PC-9 (cell line): ENCODE measurements at regions not wholly inside any gene's neighbourhood (a gene's known extent, or its start where the extent isn't known, plus 50 kb on each side); places are given as distances from the start of the nearest gene placed in this dataset.

Source experiments
- BruUV-seq: library from RNA; stranded (reverse); fragments of 400-500 nt; replicated peaks from 2 replicates; lab custom pipeline; 2021; lab: Mats Ljungman, UMichigan
- CTCF ChIA-PET: fragments of 300-600 bp; sonication (Branson Sonifier 250); formaldehyde crosslinking; loops from one replicate; lab custom pipeline; 2022; ENCODE audit warnings: antibody characterized with exemption; lab: Charles Lee
- POLR2A ChIA-PET: fragments of 300-600 bp; sonication (Branson Sonifier 250); formaldehyde crosslinking; loops from one replicate; lab custom pipeline; 2022; ENCODE audit warnings: antibody characterized with exemption; ENCODE audit not compliant: unreplicated experiment; lab: Charles Lee
- DNase-seq, 2 experiments: peaks; one replicate each; pipeline versions ENCODE4 v3.0.0 to v3.0.0-alpha.2; 2015 to 2022; ENCODE audit warnings: mixed read lengths in 1 of 2
- H2AFZ ChIP-seq: fragments of 200-600 bp; sonication (generic); 2 replicates; pipeline ENCODE4 v1.8.1; 2017; ENCODE audit warnings: antibody characterized with exemption
- H3F3A ChIP-seq: fragments of 200-600 bp; sonication (generic); 2 replicates; pipeline ENCODE4 v1.8.1; 2017; ENCODE audit warnings: antibody characterized with exemption, mild to moderate bottlenecking, low read depth; ENCODE audit not compliant: insufficient read depth
- H3K27ac ChIP-seq: fragments of 200-600 bp; sonication (generic); 2 replicates; pipeline ENCODE4 v1.6.1; 2016; ENCODE audit warnings: mixed run types
- H3K27me3 ChIP-seq: fragments of 200-600 bp; sonication (generic); 2 replicates; pipeline ENCODE4 v1.6.1; 2016; ENCODE audit warnings: low read depth, mixed run types; ENCODE audit not compliant: insufficient read depth
- H3K36me3 ChIP-seq: fragments of 200-600 bp; sonication (generic); 2 replicates; pipeline ENCODE4 v1.6.1; 2016; ENCODE audit warnings: low read depth, mixed run types
- H3K4me1 ChIP-seq: fragments of 200-600 bp; sonication (generic); replicated peaks from 2 replicates; pipeline ENCODE4 v1.6.1; 2016; ENCODE audit warnings: mixed run types; ENCODE audit not compliant: insufficient read depth
- H3K4me2 ChIP-seq: fragments of 200-600 bp; sonication (generic); 2 replicates; pipeline ENCODE4 v1.6.1; 2017; ENCODE audit warnings: mixed run types
- H3K4me3 ChIP-seq: fragments of 200-600 bp; sonication (generic); 2 replicates; pipeline ENCODE4 v1.6.1; 2016; ENCODE audit warnings: mixed run types
- H3K79me2 ChIP-seq: fragments of 200-600 bp; sonication (generic); 2 replicates; pipeline ENCODE4 v1.6.1; 2017; ENCODE audit warnings: low read depth, mixed run types
- H3K9me2 ChIP-seq: fragments of 200-600 bp; sonication (generic); 2 replicates; pipeline ENCODE4 v1.8.1; 2017; ENCODE audit warnings: mild to moderate bottlenecking; ENCODE audit not compliant: insufficient read depth
- H3K9me3 ChIP-seq: fragments of 200-600 bp; sonication (generic); 2 replicates; pipeline ENCODE4 v1.8.1; 2016; ENCODE audit warnings: low read depth; ENCODE audit not compliant: insufficient read depth
- H4K20me1 ChIP-seq: fragments of 200-600 bp; sonication (generic); 2 replicates; pipeline ENCODE4 v1.8.1; 2017; ENCODE audit not compliant: insufficient read depth
- EZH2 ChIP-seq: fragments of 200-600 bp; sonication (generic); IDR thresholded peaks from 2 replicates; pipeline ENCODE4 v1.8.0; 2017; ENCODE audit warnings: antibody characterized with exemption, low read depth
- intact Hi-C: fragments of 100-400 bp; cut with micrococcal nuclease; formaldehyde crosslinking; loops from one replicate; pipeline ENCODE4 v1.10.0; 2022; ENCODE audit not compliant: unreplicated experiment
- TF ChIP-seq, protein P1 (sequence below): fragments of 200-600 bp; sonication (generic); conservative IDR thresholded peaks from 2 replicates; pipeline ENCODE4 v1.6.1; 2017; ENCODE audit warnings: mixed run types, antibody characterized with exemption, mild to moderate bottlenecking, moderate library complexity

DNA sequence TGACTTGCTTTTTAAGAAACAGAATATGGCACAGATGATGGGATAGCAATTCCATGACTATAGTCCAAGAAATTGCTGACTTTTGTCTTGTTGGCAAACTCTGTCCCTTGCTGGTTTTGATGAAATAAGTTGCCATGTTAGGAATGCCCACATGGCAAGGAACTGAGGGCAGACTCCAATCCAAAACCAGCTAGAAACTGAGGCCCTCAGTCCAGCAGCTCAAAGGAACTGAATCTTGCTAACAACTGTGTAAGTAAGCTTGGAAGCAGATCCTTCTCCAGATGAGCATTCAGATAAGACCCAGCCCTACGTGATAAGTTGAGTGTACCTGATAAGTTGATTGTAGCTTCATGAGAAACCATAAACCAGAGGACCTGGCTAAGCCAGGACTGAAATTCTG, 64.3 kb upstream of the BMPER start:
- Histone ChIP-seq H3F3A (no peaks in the 10 kb centered on the region), H3K79me2 (no peaks in the 10 kb centered on the region), H2AFZ (no peak overlapping the region), H3K4me3 (no peak overlapping the region), H4K20me1 (no peaks in the 10 kb centered on the region), H3K9me2 (no peaks in the 10 kb centered on the region; the same call in 1 of the 2 replicates), H3K4me2 (no peak overlapping the region), H3K27me3 (no peaks in the 10 kb centered on the region), H3K4me1 (no peaks in the 10 kb centered on the region), H3K9me3 (no peaks in the 10 kb centered on the region), H3K27ac (no peak overlapping the region), H3K36me3 (no peaks in the 10 kb centered on the region)
- intact Hi-C loops, result no loop called here
- TF ChIP-seq, protein P1, sequence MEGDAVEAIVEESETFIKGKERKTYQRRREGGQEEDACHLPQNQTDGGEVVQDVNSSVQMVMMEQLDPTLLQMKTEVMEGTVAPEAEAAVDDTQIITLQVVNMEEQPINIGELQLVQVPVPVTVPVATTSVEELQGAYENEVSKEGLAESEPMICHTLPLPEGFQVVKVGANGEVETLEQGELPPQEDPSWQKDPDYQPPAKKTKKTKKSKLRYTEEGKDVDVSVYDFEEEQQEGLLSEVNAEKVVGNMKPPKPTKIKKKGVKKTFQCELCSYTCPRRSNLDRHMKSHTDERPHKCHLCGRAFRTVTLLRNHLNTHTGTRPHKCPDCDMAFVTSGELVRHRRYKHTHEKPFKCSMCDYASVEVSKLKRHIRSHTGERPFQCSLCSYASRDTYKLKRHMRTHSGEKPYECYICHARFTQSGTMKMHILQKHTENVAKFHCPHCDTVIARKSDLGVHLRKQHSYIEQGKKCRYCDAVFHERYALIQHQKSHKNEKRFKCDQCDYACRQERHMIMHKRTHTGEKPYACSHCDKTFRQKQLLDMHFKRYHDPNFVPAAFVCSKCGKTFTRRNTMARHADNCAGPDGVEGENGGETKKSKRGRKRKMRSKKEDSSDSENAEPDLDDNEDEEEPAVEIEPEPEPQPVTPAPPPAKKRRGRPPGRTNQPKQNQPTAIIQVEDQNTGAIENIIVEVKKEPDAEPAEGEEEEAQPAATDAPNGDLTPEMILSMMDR, result no peak
- TF ChIP-seq EZH2, result no peak
- POLR2A ChIA-PET, result no interaction called here
- no peak for DNase-seq
- no TSS peak for BruUV-seq
- CTCF ChIA-PET, result interaction anchor here (0.6 kb wide), 1 partner anchor 366 kb away, joined by 3 read pairs; no protein-coding TSS in a partner anchor

DNA sequence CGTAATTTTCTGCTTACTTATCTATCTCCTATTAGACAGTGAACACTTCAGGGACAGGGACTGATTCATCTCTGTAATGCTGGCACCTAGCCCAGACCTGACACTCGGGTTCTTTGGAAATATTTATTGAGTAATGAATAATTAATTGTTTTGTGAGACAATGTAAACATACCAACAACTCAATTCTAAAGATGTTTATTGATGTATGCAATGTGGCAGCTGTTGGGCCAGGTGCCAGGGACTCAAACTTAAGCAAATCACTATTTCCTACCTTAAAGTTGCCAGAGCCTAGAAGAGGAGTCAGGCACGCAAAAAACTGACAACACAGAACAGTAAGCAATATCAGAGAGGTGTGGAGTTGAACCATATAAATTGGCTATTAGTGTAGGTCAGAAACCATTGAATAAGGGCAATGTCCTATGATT, 63.6 kb upstream of the BMPER start:
- no peak for TF ChIP-seq EZH2
- TF ChIP-seq, protein P1, result no peak
- no peaks in the 10 kb centered on the region for H3K9me3 ChIP-seq
- H3K79me2 ChIP-seq, result no peaks in the 10 kb centered on the region
- H3K27me3 ChIP-seq, result no peaks in the 10 kb centered on the region
- no peak overlapping the region for H3K4me2 ChIP-seq
- no peaks in the 10 kb centered on the region for H3K4me1 ChIP-seq
- BruUV-seq, result no TSS peak
- H3K4me3 ChIP-seq, result no peak overlapping the region
- POLR2A ChIA-PET, result no interaction called here
- CTCF ChIA-PET, result no interaction called here
- H3K36me3 ChIP-seq, result no peaks in the 10 kb centered on the region
- H3K27ac ChIP-seq, result no peak overlapping the region
- H2AFZ ChIP-seq, result no peak overlapping the region
- DNase-seq, result no peak
- no peaks in the 10 kb centered on the region; the same call in 1 of the 2 replicates for H3K9me2 ChIP-seq
- intact Hi-C loops, result no loop called here
- H4K20me1 ChIP-seq, result no peaks in the 10 kb centered on the region
- H3F3A ChIP-seq, result no peaks in the 10 kb centered on the region

DNA sequence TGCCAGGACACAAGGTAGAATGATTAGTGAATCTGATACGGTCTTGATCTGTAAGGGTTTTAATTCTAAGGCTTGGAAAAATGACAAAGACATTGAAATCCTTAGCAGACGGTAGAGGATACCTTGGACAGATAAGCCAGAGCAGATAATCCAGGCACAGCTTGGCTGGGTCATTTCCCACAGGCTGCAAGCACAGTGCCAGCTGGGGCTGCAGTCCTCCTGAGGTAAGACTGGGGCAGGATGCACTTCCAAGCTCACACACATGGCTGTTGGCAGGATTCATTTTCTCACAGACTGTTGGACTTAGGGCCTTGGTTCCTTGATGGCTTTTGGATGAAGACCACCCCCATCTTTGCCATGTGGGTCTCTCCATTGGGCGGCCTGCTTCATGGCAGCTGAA, 63.2 kb upstream of the BMPER start:
- TF ChIP-seq, protein P1, result no peak
- no peak for TF ChIP-seq EZH2
- no TSS peak for BruUV-seq
- Histone ChIP-seq H2AFZ (no peak overlapping the region), H3K9me3 (no peaks in the 10 kb centered on the region), H3K27ac (no peak overlapping the region), H3K36me3 (no peaks in the 10 kb centered on the region), H3K79me2 (no peaks in the 10 kb centered on the region), H3K9me2 (no peaks in the 10 kb centered on the region; the same call in 1 of the 2 replicates), H3K4me1 (no peaks in the 10 kb centered on the region), H3K4me3 (no peak overlapping the region), H3F3A (no peaks in the 10 kb centered on the region), H4K20me1 (no peaks in the 10 kb centered on the region), H3K27me3 (no peaks in the 10 kb centered on the region), H3K4me2 (no peak overlapping the region)
- CTCF ChIA-PET, result no interaction called here
- intact Hi-C loops, result no loop called here
- no peak for DNase-seq
- POLR2A ChIA-PET, result no interaction called here
